ENCODE measurements at regions not wholly inside any gene's neighbourhood (a gene's known extent, or its start where the extent isn't known, plus 50 kb on each side); places are given as distances from the start of the nearest gene placed in this dataset.

- no peak overlapping the region for H3K4me3 ChIP-seq (ENCODE audit: low read depth, low read length)
- TF ChIP-seq CTCF (IDR thresholded peaks at IDR 0.05; ENCODE audit: control insufficient read depth, extremely low read depth, insufficient read depth): no peak
- no peak for DNase-seq (ENCODE audit: low read depth)
These were observed 135.8 kb upstream of the PBX1 start for GRCh38 chr1:164423136-164423535.

- no peak for TF ChIP-seq CTCF (IDR thresholded peaks at IDR 0.05; ENCODE audit: control insufficient read depth, extremely low read depth, insufficient read depth)
- DNase-seq (ENCODE audit: low read depth): no peak
- no peak overlapping the region for H3K4me3 ChIP-seq (ENCODE audit: low read depth, low read length)
These were observed 125.7 kb upstream of the PBX1 start for GRCh38 chr1:164433141-164433817.

- no peak for DNase-seq (ENCODE audit: low read depth)
- no peak overlapping the region for H3K4me3 ChIP-seq (ENCODE audit: low read depth, low read length)
- no peak for TF ChIP-seq CTCF (IDR thresholded peaks at IDR 0.05; ENCODE audit: control insufficient read depth, extremely low read depth, insufficient read depth)
These were observed 125.2 kb upstream of the PBX1 start for GRCh38 chr1:164433818-164434170.

- no peak for TF ChIP-seq CTCF (IDR thresholded peaks at IDR 0.05; ENCODE audit: control insufficient read depth, extremely low read depth, insufficient read depth)
- no peak overlapping the region for H3K4me3 ChIP-seq (ENCODE audit: low read depth, low read length)
- no peak for DNase-seq (ENCODE audit: low read depth)
These were observed 118.8 kb upstream of the PBX1 start for GRCh38 chr1:164440232-164440631.

GRCh38 chr1:164443166-164443565 is 115.8 kb upstream of the PBX1 start:
- no peak overlapping the region for H3K4me3 ChIP-seq (ENCODE audit: low read depth, low read length)
- no peak for TF ChIP-seq CTCF (IDR thresholded peaks at IDR 0.05; ENCODE audit: control insufficient read depth, extremely low read depth, insufficient read depth)
- DNase-seq (ENCODE audit: low read depth): no peak

- TF ChIP-seq CTCF (IDR thresholded peaks at IDR 0.05; ENCODE audit: control insufficient read depth, extremely low read depth, insufficient read depth): no peak
- no peak for DNase-seq (ENCODE audit: low read depth)
- H3K4me3 ChIP-seq (ENCODE audit: low read depth, low read length): no peak overlapping the region
These were observed 115.1 kb upstream of the PBX1 start for GRCh38 chr1:164443836-164444235.

- no peak overlapping the region for H3K4me3 ChIP-seq (ENCODE audit: low read depth, low read length)
- no peak for TF ChIP-seq CTCF (IDR thresholded peaks at IDR 0.05; ENCODE audit: control insufficient read depth, extremely low read depth, insufficient read depth)
- DNase-seq (ENCODE audit: low read depth): no peak
These were observed 113.0 kb upstream of the PBX1 start for GRCh38 chr1:164446020-164446419.
